GM23338 (cell line): ENCODE measurements at regions not wholly inside any gene's neighbourhood (a gene's known extent, or its start where the extent isn't known, plus 50 kb on each side); places are given as distances from the start of the nearest gene placed in this dataset.

Source experiments
- ATAC-seq: fragments of 200-7000 bp; cut with Tn5 transposase; 3 replicates; pipeline ENCODE4 v1.9.1; 2020
- DNase-seq: peaks from one replicate; pipeline ENCODE4 v3.0.0-alpha.2; 2015; ENCODE audit warnings: low spot score
- H2AFZ ChIP-seq: fragments of 200-600 bp; sonication (generic); 2 replicates; pipeline ENCODE4 v1.8.0; 2016; ENCODE audit warnings: antibody characterized with exemption, mild to moderate bottlenecking, moderate library complexity
- H3F3A ChIP-seq: fragments of 200-600 bp; sonication (generic); replicated peaks from 2 replicates; pipeline ENCODE4 v1.8.0; 2017; ENCODE audit warnings: antibody characterized with exemption, mixed run types, low read depth
- H3K27ac ChIP-seq: fragments of 200-600 bp; sonication (generic); 2 replicates; pipeline ENCODE4 v1.6.1; 2016; ENCODE audit warnings: low read depth
- H3K27me3 ChIP-seq: fragments of 200-600 bp; sonication (generic); 2 replicates; pipeline ENCODE4 v1.8.0; 2016; ENCODE audit warnings: mild to moderate bottlenecking, mixed run types, moderate library complexity; ENCODE audit not compliant: insufficient read depth
- H3K36me3 ChIP-seq: fragments of 200-600 bp; sonication (generic); 2 replicates; pipeline ENCODE4 v1.8.0; 2016; ENCODE audit warnings: mild to moderate bottlenecking; ENCODE audit not compliant: insufficient read depth
- H3K4me1 ChIP-seq: fragments of 200-600 bp; sonication (generic); 2 replicates; pipeline ENCODE4 v1.8.0; 2016; ENCODE audit warnings: mild to moderate bottlenecking, moderate library complexity; ENCODE audit not compliant: insufficient read depth
- H3K4me2 ChIP-seq: fragments of 200-600 bp; sonication (generic); 2 replicates; pipeline ENCODE4 v1.7.1; 2017; ENCODE audit warnings: mixed run types
- H3K4me3 ChIP-seq: fragments of 200-600 bp; sonication (generic); 2 replicates; pipeline ENCODE4 v1.6.1; 2016; ENCODE audit warnings: mixed run types
- H3K79me2 ChIP-seq: fragments of 200-600 bp; sonication (generic); replicated peaks from 2 replicates; pipeline ENCODE4 v1.8.0; 2017; ENCODE audit warnings: mild to moderate bottlenecking; ENCODE audit not compliant: insufficient read depth
- H3K9me2 ChIP-seq: fragments of 200-600 bp; sonication (generic); 2 replicates; pipeline ENCODE4 v1.8.0; 2017; ENCODE audit not compliant: insufficient read depth
- H4K20me1 ChIP-seq: fragments of 200-600 bp; sonication (generic); replicated peaks from 2 replicates; pipeline ENCODE4 v1.8.0; 2017; ENCODE audit warnings: mild to moderate bottlenecking; ENCODE audit not compliant: insufficient read depth
- H3K27ac Mint-ChIP-seq: 2 replicates; pipeline ENCODE4 v1.8.0; 2020; ENCODE audit warnings: inconsistent platforms, mild to moderate bottlenecking, moderate library complexity, mixed read lengths
- H3K27me3 Mint-ChIP-seq: 3 replicates; pipeline ENCODE4 v1.8.0; 2022; ENCODE audit warnings: low read depth, mild to moderate bottlenecking, moderate library complexity, mixed read lengths, inconsistent platforms; ENCODE audit not compliant: insufficient read depth, poor library complexity
- H3K36me3 Mint-ChIP-seq: 3 replicates; pipeline ENCODE4 v1.8.0; 2021; ENCODE audit warnings: low read depth, mild to moderate bottlenecking, inconsistent platforms, moderate library complexity, mixed read lengths
- H3K4me1 Mint-ChIP-seq: 3 replicates; pipeline ENCODE4 v1.8.0; 2020; ENCODE audit warnings: mild to moderate bottlenecking, inconsistent platforms, mixed read lengths
- H3K4me3 Mint-ChIP-seq: 3 replicates; pipeline ENCODE4 v1.8.0; 2021; ENCODE audit warnings: moderate library complexity, mild to moderate bottlenecking, inconsistent platforms, mixed read lengths
- H3K9me3 Mint-ChIP-seq: 3 replicates; pipeline ENCODE4 v1.8.0; 2020; ENCODE audit warnings: moderate library complexity, mild to moderate bottlenecking, inconsistent platforms, mixed read lengths
- CREB1 ChIP-seq: fragments of 250-450 bp; sonication (Bioruptor Pico); IDR thresholded peaks from 2 replicates; pipeline ENCODE4 v1.5.0; 2020; ENCODE audit warnings: low read depth, mild to moderate bottlenecking, moderate library complexity
- EZH2 ChIP-seq: fragments of 200-600 bp; sonication (generic); IDR thresholded peaks from one replicate; pipeline ENCODE4 v1.8.0; 2017; ENCODE audit warnings: antibody characterized with exemption, mild to moderate bottlenecking, low read depth; ENCODE audit not compliant: unreplicated experiment
- EZH2phosphoT487 ChIP-seq: fragments of 200-600 bp; sonication (generic); IDR thresholded peaks from one replicate; pipeline ENCODE4 v1.8.1; 2018; ENCODE audit warnings: antibody characterized with exemption; ENCODE audit not compliant: unreplicated experiment
- JUNB ChIP-seq: IDR thresholded peaks from one replicate; pipeline ENCODE4 v1.6.1; 2016; ENCODE audit warnings: antibody characterized with exemption; ENCODE audit not compliant: unreplicated experiment
- NANOG ChIP-seq: IDR thresholded peaks from 2 replicates; pipeline ENCODE4 v1.6.1; 2016; ENCODE audit warnings: antibody characterized with exemption, borderline replicate concordance
- POLR2AphosphoS5 ChIP-seq: IDR thresholded peaks from 2 replicates; pipeline ENCODE4 v1.6.1; 2016; ENCODE audit warnings: antibody characterized with exemption, low read depth
- REST ChIP-seq: IDR thresholded peaks from one replicate; pipeline ENCODE4 v1.6.1; 2018; ENCODE audit warnings: antibody characterized with exemption; ENCODE audit not compliant: unreplicated experiment
- STAT1 ChIP-seq: IDR thresholded peaks from one replicate; pipeline ENCODE4 v1.6.1; 2016; ENCODE audit warnings: antibody characterized with exemption; ENCODE audit not compliant: unreplicated experiment
- ZNF114 ChIP-seq: fragments of 250-450 bp; sonication (Bioruptor Pico); IDR thresholded peaks from 2 replicates; pipeline ENCODE4 v1.5.0; 2020; ENCODE audit warnings: mild to moderate bottlenecking, moderate library complexity
- ZNF462 ChIP-seq: fragments of 250-450 bp; sonication (Bioruptor Pico); IDR thresholded peaks from 2 replicates; pipeline ENCODE4 v1.5.0; 2020; ENCODE audit warnings: mild to moderate bottlenecking, moderate library complexity
- TF ChIP-seq, protein P1 (sequence below): IDR thresholded peaks from 2 replicates; pipeline ENCODE4 v1.6.1; 2016; ENCODE audit warnings: antibody characterized with exemption

DNA sequence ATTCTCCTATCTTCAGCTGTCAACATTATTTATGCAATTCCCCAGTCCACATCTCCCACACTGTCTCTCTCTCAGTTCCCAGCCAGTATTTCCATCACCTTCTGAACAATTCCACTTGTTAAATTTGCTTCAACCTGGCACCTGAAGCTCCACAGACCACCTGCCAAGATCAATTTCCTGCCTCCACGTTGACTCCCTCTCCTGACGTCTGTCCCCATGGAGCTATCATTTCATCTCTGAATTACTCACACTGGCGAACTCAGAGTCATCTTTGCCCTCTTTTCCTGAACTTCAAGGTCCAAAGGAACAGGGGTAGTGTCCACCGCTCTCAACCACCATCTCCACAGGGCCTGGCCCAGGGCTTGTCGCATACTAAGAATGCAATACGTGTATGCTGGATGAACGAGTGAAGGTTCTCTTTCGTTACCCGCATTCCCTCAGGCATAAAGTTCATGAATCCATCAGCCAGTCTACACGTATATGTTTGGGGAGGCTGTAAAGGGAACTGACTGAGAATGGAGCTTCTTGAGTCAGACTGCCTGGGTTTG, 183.3 kb downstream of the JCAD start (continued):
- TF ChIP-seq REST (no peak), EZH2phosphoT487 (no peak), NANOG (no peak), CREB1 (CRISPR knock-in tag) (no peak), ZNF114 (CRISPR knock-in tag) (no peak), EZH2 (no peak), STAT1 (no peak), POLR2AphosphoS5 (no peak), JUNB (no peak)
- TF ChIP-seq, protein P1, sequence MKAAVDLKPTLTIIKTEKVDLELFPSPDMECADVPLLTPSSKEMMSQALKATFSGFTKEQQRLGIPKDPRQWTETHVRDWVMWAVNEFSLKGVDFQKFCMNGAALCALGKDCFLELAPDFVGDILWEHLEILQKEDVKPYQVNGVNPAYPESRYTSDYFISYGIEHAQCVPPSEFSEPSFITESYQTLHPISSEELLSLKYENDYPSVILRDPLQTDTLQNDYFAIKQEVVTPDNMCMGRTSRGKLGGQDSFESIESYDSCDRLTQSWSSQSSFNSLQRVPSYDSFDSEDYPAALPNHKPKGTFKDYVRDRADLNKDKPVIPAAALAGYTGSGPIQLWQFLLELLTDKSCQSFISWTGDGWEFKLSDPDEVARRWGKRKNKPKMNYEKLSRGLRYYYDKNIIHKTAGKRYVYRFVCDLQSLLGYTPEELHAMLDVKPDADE: no peak

DNA sequence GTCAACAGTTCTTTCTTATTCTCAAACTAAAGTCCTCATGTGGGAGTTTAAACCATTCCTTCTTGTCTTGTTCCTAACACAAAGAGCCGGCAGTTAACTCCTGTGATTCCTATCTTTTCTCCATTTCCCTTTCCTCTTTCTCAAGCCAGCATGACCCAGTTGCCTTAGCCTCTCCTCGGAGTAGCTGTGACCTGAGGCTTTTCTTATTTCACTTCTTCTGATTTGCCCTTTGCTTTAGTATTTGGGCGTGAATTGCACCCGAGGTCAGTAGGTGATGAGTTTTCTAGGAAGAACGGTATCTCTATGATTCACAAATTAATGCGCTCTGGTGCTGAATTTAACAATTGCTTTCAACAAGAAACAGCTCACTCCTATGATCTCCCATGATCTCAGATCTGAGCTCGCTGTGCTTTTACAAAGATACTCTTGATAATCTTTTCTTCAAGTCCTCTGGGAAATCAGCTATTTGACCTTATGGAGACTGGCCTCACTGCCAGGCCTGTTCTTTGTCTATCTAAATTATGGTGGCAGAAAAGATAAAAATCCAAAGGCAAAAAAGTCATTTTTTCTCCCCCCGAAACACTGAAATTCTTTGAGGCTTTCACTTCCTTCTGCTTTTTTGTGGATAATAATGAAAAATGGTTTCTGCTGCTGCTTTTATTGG, 184.6 kb downstream of the JCAD start:
- Mint-ChIP-seq H3K9me3 (peaks cover 3% of the 10 kb centered on the region; the same call in 2 of the 3 replicates), H3K4me3 (no peak overlapping the region), H3K4me1 (no peaks in the 10 kb centered on the region), H3K27me3 (peaks cover 5% of the 10 kb centered on the region), H3K27ac (no peak overlapping the region), H3K36me3 (no peaks in the 10 kb centered on the region)
- no peak overlapping the region for H3K4me3 ChIP-seq
- TF ChIP-seq ZNF462 (CRISPR knock-in tag) (no peak), EZH2phosphoT487 (no peak)
- no peak for ATAC-seq
- no peak for DNase-seq
- H3K4me1 ChIP-seq: no peaks in the 10 kb centered on the region
- H3K4me2 ChIP-seq: no peak overlapping the region
- no peaks in the 10 kb centered on the region for H3F3A ChIP-seq
- no peaks in the 10 kb centered on the region for H3K79me2 ChIP-seq
- H3K9me2 ChIP-seq: 0 out of 2 replicates have a peak, but pooled peaks cover 15% of the 10 kb centered on the region
- H4K20me1 ChIP-seq: no peaks in the 10 kb centered on the region
- no peaks in the 10 kb centered on the region for H3K27me3 ChIP-seq
- no peak overlapping the region for H3K27ac ChIP-seq
- H2AFZ ChIP-seq: peak overlapping the region; percentile 2; the same call in 1 of the 2 replicates
- no peaks in the 10 kb centered on the region for H3K36me3 ChIP-seq
